ENCODE measurements at regions not wholly inside any gene's neighbourhood (a gene's known extent, or its start where the extent isn't known, plus 50 kb on each side); places are given as distances from the start of the nearest gene placed in this dataset.

- no peak for TF ChIP-seq CTCF (IDR thresholded peaks at IDR 0.05; ENCODE audit: insufficient read depth, low read length, poor library complexity, severe bottlenecking)
- no peaks in the 10 kb centered on the region for H3K27me3 ChIP-seq (replicated peaks; ENCODE audit: control insufficient read depth, insufficient read depth, low read length)
- DNase-seq (ENCODE audit: extremely low read depth, insufficient read length) = no peak
Observed at GRCh38 chr14:86570371-86570770, 1040.4 kb downstream of the FLRT2 start.

GRCh38 chr14:86543521-86543920 is 1013.6 kb downstream of the FLRT2 start:
- no peaks in the 10 kb centered on the region for H3K36me3 ChIP-seq (ENCODE audit: control insufficient read depth, insufficient read depth, low read length)
- DNase-seq (ENCODE audit: extremely low read depth, insufficient read length) = no peak
- no peak overlapping the region for H3K4me3 ChIP-seq (replicated peaks; ENCODE audit: low read depth, low read length)
- TF ChIP-seq CTCF (IDR thresholded peaks at IDR 0.05; ENCODE audit: insufficient read depth, low read length, poor library complexity, severe bottlenecking) = no peak
- H3K27me3 ChIP-seq (replicated peaks; ENCODE audit: control insufficient read depth, insufficient read depth, low read length) = no peaks in the 10 kb centered on the region

More at GRCh38 chr14:86570371-86570770, 1040.4 kb downstream of the FLRT2 start:
- no peaks in the 10 kb centered on the region for H3K36me3 ChIP-seq (ENCODE audit: control insufficient read depth, insufficient read depth, low read length)
- H3K4me3 ChIP-seq (replicated peaks; ENCODE audit: low read depth, low read length) = no peak overlapping the region

- DNase-seq (ENCODE audit: extremely low read depth, insufficient read length) = no peak
- H3K4me3 ChIP-seq (replicated peaks; ENCODE audit: low read depth, low read length) = no peak overlapping the region
- no peaks in the 10 kb centered on the region for H3K36me3 ChIP-seq (ENCODE audit: control insufficient read depth, insufficient read depth, low read length)
Observed at GRCh38 chr14:86541972-86542371, 1012.0 kb downstream of the FLRT2 start.

GRCh38 chr14:86540636-86541247 is 1010.8 kb downstream of the FLRT2 start:
- Histone ChIP-seq H3K4me3 (replicated peaks; ENCODE audit: low read depth, low read length) (no peak overlapping the region), H3K36me3 (ENCODE audit: control insufficient read depth, insufficient read depth, low read length) (no peaks in the 10 kb centered on the region), H3K27me3 (replicated peaks; ENCODE audit: control insufficient read depth, insufficient read depth, low read length) (no peaks in the 10 kb centered on the region)
- DNase-seq (ENCODE audit: extremely low read depth, insufficient read length) = no peak
- no peak for TF ChIP-seq CTCF (IDR thresholded peaks at IDR 0.05; ENCODE audit: insufficient read depth, low read length, poor library complexity, severe bottlenecking)

More at GRCh38 chr14:86541972-86542371, 1012.0 kb downstream of the FLRT2 start:
- TF ChIP-seq CTCF (IDR thresholded peaks at IDR 0.05; ENCODE audit: insufficient read depth, low read length, poor library complexity, severe bottlenecking) = no peak
- H3K27me3 ChIP-seq (replicated peaks; ENCODE audit: control insufficient read depth, insufficient read depth, low read length) = no peaks in the 10 kb centered on the region

GRCh38 chr14:86539361-86540070 is 1009.6 kb downstream of the FLRT2 start:
- no peaks in the 10 kb centered on the region for H3K36me3 ChIP-seq (ENCODE audit: control insufficient read depth, insufficient read depth, low read length)
- no peaks in the 10 kb centered on the region for H3K27me3 ChIP-seq (replicated peaks; ENCODE audit: control insufficient read depth, insufficient read depth, low read length)
- no peak for DNase-seq (ENCODE audit: extremely low read depth, insufficient read length)
- no peak overlapping the region for H3K4me3 ChIP-seq (replicated peaks; ENCODE audit: low read depth, low read length)
- TF ChIP-seq CTCF (IDR thresholded peaks at IDR 0.05; ENCODE audit: insufficient read depth, low read length, poor library complexity, severe bottlenecking) = no peak
